ENCODE measurements at regions not wholly inside any gene's neighbourhood (a gene's known extent, or its start where the extent isn't known, plus 50 kb on each side); places are given as distances from the start of the nearest gene placed in this dataset.

GRCh38 chr2:168392797-168393196 lies 63.3 kb upstream of the CERS6 start:
- TF ChIP-seq POLR2A (IDR thresholded peaks at IDR 0.05; ENCODE audit: low read depth, low read length) (no peak), POLR2AphosphoS5 (IDR thresholded peaks at IDR 0.05; ENCODE audit: insufficient read depth, low read depth, low read length) (no peak), CTCF (IDR thresholded peaks at IDR 0.05; ENCODE audit: extremely low read depth in 1 of 2, insufficient read depth in 1 of 2, low read depth in 1 of 2, low read length in 2 of 2) (no peak), GATA2 (IDR thresholded peaks at IDR 0.05; ENCODE audit: insufficient read depth, insufficient read length, low read depth, low read length) (no peak), MAX (IDR thresholded peaks at IDR 0.05; ENCODE audit: insufficient read depth, insufficient read length) (no peak), EZH2 (IDR thresholded peaks at IDR 0.05; ENCODE audit: borderline replicate concordance, low read depth, low read length, severe bottlenecking) (no peak)

Data from endothelial cell of umbilical vein (primary cell).